ENCODE measurements at regions not wholly inside any gene's neighbourhood (a gene's known extent, or its start where the extent isn't known, plus 50 kb on each side); places are given as distances from the start of the nearest gene placed in this dataset.

DNA sequence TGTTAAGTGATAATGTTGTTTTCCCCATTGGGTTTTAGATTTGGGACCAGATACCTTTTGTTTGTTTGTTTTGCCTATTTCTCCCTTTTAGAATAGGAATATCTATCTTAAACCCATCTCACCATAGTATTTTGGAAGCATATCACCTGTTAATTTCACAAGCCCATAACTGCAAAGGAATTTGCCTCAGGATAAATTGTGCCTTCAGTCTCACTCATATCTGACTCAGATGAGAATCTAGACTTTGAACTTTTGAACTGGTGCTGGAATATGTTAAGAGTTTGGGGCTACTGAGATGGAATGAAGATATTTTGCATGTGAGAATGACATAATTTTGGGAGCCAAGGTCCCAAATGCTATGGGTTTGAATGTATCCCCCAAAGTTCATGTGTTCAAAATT is 607.4 kb downstream of the HACE1 start:
- TF ChIP-seq JUND (IDR thresholded peaks at IDR 0.05) (no peak), TAF1 (IDR thresholded peaks at IDR 0.05; ENCODE audit: borderline replicate concordance, low read depth, low read length) (no peak), RAD21 (IDR thresholded peaks at IDR 0.05; ENCODE audit: low read length) (no peak), POLR2AphosphoS5 (IDR thresholded peaks at IDR 0.05; ENCODE audit: low read depth, low read length) (no peak), NFIC (IDR thresholded peaks at IDR 0.05; ENCODE audit: borderline replicate concordance) (no peak), FOSL2 (IDR thresholded peaks at IDR 0.05; ENCODE audit: borderline replicate concordance, low read depth) (no peak), NRF1 (IDR thresholded peaks at IDR 0.05; ENCODE audit: low read depth, low read length) (no peak)
